CD4-positive, alpha-beta T cell treated with Interleukin-17A for 4 hours (primary cell): ENCODE measurements at regions not wholly inside any gene's neighbourhood (a gene's known extent, or its start where the extent isn't known, plus 50 kb on each side); places are given as distances from the start of the nearest gene placed in this dataset.
"Not testable (repeated sequence)": the region's sequence is repeated elsewhere in the genome, so short reads cannot be mapped to it uniquely, and the experiment has no call there.

Source experiments
- DNase-seq: peaks from one replicate; pipeline ENCODE4 v3.0.0-alpha.2; 2020; ENCODE audit warnings: mixed read lengths

DNA sequence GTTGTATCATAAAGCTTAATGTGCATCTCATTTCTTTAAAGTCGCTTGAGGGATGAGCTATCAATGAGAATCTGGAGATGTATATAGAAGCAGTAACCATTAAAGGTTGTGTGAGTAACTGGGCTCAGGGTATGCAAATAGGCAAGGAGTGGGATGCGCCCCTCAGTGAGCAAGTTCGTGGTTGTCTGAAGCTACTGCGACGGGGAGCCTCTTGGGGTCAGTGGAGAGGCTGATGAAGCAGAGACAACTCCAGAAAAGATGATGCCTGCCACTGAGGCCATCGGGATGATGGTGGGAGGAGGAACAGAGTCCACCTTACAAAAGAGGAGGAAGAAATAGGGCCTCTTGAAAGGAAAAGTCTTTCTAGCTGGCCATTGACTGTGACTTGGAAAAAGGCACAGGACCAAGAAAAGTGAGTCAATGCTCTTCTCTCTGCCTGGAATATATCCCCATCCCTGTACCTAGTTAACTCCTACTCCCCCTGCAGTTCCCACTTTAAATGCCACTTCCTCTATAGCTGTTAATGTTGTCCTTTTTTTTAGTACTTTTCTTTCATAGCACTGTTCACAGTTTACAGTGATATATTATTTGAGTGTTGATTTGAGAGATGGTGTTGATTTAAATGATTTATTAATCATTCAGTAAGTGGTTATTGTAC is 51.4 kb upstream of the LSM6 start:
- DNase-seq = no peak

DNA sequence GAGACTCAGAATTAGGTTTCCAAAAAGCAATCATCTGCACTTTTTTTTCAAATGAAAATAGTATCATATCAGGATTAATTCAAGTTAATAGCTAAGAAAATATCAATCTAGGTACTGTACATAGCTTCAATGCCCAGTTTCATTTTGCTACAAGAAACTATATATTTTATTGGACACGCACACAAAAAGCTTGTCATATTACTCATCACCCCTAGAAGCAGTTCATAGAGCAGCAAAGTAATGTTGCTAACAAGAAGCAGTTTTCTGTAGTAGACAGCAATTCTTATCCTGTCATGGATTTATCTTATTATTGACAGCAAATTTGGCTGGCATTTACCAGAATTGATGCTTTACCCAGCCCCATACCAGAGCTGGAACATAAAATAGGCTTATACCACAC is 52.3 kb upstream of the LSM6 start:
- DNase-seq = no peak

DNA sequence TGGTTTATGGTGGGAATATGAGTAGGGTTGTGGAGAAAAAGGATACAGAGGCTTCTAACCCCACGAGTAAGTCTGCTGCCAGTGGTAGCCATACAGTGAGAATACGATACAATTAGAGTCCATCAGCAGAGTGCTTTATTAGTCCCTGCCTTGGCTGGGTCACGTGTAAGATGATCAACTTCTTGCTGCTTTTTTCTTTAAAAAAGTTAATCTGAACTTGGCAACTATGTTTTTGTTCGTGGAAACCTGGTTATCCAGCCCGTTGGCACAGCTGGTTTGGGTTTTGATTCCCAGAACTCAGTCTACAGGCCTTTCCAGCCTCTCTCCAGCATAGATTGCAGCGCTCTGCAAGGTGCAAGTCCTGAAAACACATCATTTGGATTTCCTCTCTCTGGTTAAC is 53.1 kb upstream of the LSM6 start:
- DNase-seq = no peak

DNA sequence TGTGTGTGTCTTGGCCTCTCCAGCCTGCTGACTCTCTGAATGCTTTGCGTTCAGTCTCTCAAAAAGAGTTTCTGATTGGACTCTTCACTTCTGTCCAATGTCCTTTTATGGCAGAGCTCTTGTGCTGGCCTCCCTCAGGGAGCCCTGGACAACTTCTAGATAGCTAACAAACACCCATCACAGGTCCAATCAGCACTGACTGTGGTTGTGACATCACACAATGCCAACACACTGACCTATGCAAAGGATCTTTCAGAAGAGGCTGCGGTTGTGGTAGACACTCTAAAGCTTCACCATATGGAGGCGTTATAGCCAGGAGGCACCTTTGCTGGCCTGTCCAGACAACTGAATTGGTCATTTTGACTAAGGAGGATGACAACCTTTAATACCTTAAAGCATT is 53.8 kb upstream of the LSM6 start:
- DNase-seq = no peak

DNA sequence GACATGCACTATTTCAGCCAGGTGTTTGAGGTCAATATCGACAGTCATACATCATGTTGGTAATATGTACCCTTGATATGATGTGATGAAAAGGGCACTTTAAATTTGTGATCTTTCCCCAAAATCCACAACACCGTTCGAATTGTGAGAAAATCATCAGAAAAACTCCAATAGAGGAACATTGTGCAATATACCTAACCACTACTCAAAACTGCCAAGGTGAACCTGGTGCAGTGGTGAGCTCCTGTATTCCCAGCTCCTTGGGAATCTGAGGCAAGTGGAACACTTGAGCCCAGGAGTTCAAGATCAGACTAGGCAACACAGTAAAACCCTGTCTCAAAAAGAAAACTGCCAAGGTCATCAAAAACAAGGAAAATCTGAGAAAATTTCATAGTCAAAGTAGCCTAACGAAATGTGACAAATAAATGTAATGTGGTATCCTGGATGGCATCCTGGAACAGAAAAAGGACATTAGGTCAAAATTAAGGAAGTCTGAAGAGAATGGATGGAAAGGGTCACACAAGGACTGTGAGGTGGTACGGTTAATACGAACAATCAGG is 55.6 kb upstream of the LSM6 start:
- no peak for DNase-seq

DNA sequence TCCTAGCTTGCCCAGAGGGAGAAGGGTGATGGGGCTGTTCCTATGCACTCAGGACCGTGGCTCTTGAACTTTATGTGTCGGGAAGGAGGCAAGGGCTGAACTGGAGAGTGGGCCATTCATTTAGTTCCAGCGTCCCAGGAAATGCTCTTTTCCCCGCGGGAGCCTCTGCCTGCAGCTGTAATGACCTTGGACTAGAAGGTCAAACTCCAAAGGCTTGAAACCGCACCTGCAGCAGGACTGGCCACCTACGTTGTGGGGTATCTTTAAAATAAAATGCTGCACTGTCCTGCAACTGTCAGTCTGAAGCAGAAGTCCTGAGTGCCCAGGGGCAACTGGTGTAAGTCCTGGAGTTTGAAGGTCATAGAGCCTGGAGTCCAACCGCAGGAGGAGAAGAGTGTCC is 61.5 kb upstream of the LSM6 start:
- no peak for DNase-seq

DNA sequence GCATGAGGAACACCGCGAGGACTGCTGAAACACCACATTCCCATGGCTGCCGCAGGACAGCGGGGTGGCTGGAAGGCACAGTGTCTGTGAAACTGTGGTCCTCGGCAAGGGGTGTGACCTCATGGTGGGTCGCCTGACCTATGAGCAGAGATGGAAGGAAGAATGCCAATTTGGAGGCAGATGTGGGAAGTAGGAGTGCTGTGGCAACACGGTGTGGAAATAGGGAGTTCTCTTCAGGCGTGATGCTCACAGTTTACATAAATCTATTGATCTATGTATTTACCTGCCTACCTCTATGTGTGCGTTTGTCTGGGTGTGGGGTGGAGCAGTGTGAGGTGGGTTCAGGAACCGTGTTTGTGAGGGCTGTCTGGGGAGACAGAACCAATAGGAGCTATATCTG is 62.3 kb upstream of the LSM6 start:
- DNase-seq = no peak

DNA sequence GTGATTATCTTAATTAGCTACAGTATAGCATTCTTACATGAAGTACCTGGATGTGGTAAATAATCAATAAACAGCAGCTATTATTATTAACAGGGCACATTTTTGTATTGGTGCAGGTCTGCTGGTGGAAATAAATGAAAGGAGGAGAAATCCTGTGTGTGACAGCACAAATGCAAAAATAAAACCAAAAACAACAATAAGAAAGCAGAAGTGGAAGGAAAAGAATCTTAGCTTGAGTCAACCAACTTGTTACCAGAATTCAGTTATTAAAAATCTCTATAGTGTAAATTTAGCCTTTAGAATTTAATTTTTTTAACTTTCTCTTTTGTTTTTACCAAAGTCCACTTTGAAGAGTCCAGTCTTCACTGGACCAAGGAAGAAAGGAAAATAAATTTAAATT is 63.1 kb upstream of the LSM6 start:
- DNase-seq = no peak

DNA sequence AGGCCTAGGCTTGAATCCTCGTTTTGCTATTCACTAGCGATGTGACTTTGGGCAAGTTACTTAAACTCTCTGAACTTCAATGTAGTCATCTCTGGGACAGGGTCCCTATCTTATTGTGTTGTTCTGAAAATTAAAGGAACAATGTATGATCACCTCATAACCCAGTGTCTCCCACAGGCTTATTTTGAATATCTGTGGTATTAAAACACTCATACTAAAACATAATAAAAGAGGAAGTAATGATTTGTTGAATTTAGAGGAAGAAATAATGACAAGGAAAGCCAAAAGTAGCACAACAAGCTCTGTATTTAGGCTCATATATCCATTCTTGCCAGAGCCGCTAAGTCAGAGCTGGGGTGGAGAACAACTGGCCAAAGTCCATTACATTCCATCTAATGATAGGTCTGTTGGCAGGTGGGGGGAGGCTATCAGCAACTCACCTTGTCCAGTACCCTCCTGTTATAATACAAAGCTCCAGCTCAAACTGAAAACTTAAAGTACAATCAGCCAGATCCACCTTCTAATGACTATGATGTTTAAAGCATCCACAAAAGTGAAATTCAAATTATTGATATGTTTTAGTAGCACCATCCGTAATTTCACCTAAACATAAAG is 64.5 kb upstream of the LSM6 start:
- no peak for DNase-seq

DNA sequence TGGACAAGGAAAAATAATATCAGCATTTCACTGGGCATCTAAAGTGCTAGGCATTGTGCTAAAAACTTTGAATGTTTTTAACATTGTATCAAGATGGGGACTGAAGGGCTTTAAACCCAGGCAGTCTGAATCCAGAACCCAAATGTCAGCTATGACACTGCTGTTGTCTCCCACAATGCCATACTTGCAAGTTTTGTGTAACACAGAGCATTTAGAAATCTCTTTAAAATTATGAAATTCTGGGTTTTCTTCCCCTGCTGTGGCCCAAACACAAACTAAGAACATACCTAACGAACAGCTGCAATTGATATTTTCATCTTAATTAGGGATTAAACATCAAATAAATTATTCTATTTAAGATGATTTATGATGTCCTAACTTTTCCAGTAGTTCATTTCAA is 66.8 kb upstream of the LSM6 start:
- DNase-seq = no peak

DNA sequence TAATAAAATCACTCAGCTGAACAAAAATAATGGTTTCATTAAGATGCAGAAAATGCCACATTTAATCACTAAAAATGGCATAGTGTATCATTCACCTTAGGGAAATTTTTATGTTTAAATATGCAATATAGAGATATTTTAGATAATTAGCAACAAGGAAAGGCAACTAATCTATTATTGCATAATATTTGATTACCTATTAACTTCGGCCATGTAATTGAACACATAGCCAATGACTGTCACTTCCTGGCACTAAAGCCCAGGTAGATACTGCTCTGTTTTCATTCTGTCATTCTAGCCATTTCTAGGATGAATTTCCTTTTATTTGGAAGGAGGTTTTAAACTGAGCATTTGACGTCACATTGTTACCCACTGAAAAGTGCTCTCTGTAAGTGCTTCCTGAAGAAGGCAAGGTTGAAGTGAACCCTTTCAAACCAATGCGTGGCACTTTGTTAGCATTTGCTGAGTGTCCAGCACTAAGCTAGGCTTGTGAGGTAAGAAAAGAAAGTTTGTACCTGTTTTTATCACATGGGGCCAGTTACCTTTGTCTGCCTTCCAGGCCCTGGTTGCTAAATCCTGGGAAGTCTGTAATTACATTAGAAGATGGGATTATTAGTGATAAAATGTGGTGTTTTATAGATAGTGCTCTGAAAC is 67.8 kb upstream of the LSM6 start:
- DNase-seq = no peak

DNA sequence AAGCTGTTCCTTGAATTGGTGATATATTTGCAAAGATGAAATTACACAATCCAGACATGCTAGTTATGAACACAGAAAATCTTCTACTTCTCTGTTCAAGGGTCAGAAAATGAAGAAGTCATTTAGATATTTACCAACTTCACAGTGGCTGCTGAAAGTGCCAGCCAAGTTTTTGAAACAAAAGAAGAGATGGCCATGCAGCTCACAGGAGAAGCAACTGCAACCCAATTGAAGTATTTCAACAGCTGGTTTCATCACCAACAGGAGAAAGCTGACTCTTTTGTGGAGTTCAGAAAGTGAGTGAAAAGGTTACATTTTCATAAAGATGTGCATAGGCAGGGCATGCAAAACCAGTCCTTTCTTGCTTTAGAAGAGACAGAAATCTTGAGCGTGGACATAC is 70.1 kb upstream of the LSM6 start:
- DNase-seq = no peak

DNA sequence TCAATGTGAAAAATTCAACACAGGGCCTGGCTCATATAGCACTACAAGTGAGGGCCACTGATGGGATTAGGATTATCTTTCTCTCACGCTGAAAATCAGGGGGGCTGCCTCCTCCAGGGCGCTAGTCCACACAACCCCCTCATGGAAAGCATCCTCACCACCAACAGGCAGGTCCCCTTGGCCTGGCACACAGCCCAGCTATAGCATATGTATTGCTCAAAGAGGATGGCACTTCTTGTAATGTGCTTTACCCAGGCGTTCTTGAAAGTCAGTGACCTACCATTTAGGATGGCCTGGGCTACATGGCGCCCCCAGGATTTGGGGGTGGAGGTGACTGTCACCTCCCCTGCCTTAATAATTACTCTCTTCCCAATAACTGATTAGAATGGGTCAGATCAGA is 71.0 kb upstream of the LSM6 start:
- no peak for DNase-seq

DNA sequence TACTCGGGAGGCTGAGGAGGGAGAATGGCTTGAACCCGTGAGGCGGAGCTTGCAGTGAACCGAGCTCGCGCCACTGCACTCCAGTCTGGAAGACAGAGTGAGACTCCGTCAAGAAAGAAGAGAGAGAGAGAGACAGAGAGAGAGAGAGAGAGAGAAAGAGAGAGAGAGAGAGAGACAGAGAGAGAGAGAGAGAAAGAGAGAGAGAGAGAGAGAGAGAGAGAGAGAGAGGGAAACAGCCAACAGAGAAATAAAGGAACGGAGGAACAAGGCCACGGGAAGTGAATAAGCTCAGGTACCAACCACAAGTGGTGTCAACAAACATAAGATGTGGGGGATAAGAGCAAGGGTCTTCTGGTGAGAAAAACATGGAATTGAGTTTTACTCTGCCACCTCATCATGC is 71.5 kb upstream of the LSM6 start:
- DNase-seq = not testable (repeated sequence)

DNA sequence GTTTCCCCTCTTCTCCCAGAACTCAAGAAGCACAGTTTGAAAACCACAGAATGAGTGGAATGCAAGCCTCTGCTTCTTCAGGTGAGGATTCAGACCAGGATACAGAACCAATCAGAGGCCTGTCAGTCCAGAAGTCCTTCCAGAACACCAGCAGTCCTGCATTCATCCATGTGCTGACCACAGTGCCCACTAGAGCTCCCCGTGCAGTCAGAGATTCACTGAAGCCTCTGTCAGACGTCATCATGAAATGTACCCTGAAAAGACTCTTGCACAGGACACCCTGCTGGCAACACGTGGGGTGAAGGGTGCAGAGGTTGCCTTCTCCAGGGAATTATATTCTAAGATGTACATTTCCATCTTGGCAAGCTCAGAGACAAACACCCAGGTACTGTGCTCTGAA is 75.9 kb upstream of the LSM6 start:
- DNase-seq = no peak

DNA sequence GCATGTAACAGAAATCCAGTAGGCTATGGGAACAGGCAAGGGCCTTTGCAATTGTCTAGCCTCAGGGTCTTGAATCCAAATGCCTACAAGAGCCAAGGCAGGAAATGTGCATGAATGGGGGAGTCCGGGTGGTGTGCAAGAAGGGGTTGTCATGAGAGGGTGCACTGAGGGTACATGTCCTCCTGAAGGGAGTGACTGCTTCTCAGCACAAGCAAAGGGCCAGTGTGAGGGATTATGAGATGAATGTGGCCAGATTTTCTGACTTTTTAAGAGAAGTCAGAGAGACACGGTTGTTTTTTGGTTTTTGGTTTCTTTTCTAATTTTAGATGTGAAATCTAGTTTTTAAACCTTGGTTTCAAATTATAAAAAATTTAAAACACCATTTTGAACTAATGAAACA is 76.5 kb upstream of the LSM6 start:
- no peak for DNase-seq

DNA sequence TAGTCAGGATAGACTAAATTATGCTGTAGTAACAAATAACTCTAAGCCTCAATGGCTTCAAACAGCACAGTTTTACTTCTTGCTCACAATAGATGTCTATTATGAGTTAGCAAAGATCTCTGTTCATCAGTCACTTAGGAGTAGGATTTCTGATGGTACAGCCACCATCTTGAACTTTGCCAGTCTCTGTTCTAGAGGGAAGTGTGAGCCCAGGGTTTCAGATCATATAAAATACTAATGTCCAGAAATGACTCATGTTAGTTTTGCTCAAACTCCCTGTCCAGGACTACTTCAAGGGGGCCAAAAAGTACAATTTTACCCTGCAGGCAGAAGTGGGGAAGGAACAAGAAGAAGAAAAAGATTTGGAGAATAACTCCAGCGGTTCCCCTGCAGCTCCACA is 77.1 kb upstream of the LSM6 start:
- no peak for DNase-seq

DNA sequence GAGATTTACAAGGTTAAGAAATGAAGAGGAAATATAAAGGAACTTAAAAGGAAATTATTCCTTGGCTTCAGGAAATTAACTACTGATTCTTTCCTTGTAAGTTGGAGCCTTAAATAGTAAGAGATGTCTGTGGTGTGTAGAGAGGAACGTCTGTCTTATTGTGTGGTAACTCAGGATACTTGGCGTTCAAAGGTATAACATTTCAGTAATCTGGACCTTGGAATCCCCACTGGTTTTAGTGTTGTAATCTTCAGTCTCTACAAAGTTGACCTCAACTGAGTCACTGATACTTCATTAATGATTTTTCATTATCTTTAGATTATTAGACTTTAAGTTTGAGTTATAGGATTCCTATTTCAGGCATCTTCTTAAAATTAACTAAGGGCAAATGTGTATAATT is 79.1 kb upstream of the LSM6 start:
- DNase-seq = no peak

DNA sequence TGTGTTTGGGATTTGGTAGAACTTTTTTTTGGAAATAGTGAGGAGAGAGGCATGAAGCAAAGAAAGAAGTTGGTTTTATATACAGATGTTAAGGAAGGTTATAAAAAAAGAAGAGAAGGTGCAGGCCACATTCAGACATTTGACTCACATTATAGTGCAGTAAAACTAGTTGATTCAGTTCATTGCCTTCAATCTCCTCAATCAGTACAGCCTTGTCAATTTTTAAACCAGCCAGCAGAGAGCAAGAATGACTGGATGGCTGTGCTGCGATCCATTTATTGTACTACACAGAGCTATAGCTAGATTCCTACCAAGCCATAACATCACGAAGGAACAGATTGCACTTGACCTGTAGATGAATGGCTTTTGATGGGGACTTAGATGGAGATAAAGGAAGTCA is 79.7 kb upstream of the LSM6 start:
- no peak for DNase-seq

DNA sequence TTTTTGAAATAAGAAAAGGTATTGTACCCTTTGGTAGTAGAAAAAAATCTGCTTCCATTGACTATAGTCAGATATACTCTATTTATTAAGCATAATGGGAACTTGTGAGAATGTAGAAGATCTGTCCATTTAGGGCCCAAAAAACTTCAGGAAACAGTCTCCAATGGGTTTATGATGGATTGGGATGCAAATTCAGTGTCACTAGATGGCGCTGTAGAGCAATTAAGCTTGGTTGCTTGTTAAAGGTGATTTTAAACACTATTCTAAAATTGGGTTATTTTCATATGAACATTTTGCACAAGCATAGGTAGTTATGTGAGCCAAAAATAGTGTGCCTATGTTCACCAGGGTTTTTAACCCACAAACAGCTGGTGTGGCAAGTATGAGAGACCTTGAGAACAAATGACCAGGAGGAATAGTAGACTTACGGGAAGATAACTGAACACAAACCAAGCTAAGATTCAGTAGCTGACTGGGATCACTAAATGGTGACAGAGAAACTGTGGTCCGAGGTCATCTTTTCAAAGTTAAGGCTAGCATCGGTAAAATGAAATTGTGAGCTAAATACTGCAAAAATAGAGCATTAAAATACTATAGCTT is 80.3 kb upstream of the LSM6 start:
- peak; percentile 7 for DNase-seq

DNA sequence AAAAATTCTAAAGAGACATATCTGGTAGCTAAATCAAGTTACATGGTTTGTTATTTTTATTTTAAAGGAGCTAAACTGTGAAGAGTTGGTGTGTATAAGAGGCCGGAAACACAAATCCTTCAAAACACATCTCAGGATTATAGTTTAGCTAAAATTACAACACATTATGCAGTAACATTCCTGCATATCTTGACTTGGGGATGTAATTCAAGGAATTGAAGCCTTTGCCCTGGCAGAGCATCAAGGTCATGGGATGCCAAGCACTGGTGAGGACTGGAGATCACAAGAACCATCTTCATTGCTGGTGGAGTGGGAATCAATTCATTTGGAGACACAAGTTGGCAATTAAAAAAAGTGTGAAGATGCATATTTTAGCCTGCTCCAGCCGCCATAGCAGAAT is 86.8 kb upstream of the LSM6 start:
- no peak for DNase-seq

DNA sequence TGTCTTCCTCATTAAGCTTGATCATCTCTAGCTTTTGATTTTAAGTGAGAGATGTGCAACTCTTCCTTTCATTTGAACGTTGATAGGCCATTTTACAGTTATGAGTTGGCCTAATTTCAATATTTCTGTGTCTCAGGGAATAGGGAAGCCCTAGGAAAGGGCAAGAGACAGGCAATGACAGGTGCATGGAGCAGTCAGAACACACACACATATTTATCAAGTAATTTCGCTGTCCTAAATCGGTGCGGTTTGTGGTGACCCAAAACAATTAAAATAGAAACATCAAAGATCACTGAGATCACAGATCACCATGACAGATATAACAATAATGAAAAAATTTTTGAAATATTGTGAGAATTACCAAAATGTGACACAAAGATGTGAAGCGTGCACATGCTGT is 87.7 kb upstream of the LSM6 start:
- DNase-seq = no peak

DNA sequence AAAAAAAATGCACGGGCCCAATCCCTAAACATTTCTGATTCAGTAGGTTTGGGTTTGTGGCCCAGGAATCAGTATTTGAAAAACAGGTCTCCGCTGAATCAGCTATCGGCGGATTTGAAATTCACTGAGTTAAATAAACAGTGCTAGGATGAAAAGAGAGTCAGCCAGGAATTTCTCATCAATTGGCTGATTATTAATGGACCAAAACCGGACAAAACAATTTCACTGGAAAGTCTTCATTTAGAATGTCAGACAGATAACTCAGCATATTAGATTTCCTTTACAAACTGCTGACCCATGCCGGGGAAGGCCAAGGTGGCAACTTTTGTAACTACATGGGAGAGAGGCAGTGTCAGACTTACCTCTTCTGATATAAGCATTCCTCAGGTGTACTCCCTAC is 99.4 kb upstream of the LSM6 start:
- no peak for DNase-seq

DNA sequence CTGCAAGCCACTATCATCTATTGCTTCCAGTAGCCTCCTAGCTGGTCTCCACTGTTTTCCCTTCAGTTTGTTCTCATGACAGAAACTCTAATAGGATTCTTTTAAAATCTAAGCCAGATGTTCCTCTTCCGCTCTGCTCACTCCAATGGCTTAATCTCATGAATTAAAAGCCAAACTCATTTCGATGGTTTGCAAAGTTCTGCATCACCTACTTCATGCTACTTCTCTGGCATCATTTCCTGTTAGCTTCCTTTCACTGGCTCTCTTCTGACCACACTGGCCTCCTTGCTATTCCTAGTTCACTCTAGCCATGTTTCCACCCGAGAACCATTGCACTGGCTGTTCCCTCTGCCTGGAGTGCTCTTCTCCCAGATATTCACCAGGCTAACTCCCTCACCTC is 102.0 kb upstream of the LSM6 start:
- DNase-seq = no peak
